ENCODE measurements at regions not wholly inside any gene's neighbourhood (a gene's known extent, or its start where the extent isn't known, plus 50 kb on each side); places are given as distances from the start of the nearest gene placed in this dataset.

DNA sequence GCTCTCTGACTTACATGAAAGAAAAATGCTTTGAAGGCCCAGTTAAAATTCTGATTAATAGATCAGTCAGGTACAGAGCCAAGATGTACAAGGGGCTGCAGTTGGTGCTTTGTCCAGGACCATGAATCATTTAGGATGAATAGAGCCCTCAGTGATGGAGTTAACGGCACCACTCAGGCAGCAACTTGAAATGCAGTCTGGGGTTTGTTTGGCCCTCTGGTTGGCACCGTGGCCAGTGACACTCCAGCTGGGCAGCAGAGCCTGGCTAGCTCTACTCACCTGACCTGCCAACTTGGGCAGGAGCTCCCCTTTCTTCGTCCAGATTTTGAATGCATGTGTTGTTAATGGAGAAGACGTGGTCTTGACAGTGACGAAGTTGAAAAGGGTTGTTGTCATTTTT, 493.0 kb upstream of the ACVR2A start:
- intact Hi-C loops (cut with micrococcal nuclease) = no loop called here
- Histone ChIP-seq H3K4me2 (replicated peaks; ENCODE audit: low read depth, low read length, poor library complexity, severe bottlenecking) (no peak overlapping the region), H3K9me3 (ENCODE audit: control extremely low read depth in 1 of 3, control insufficient read depth in 2 of 3, insufficient read depth in 1 of 3, low read length in 2 of 3) (no peaks in the 10 kb centered on the region), H3K9ac (ENCODE audit: low read length) (no peak overlapping the region), H3K27me3 (replicated peaks in 1 of 4; ENCODE audit: control extremely low read depth in 1 of 4, control insufficient read depth in 3 of 4, insufficient read depth in 4 of 4, low read length in 3 of 4) (no peaks in the 10 kb centered on the region), H4K20me1 (ENCODE audit: control insufficient read depth, insufficient read depth, low read length, poor library complexity, severe bottlenecking) (no peaks in the 10 kb centered on the region), H3K4me1 (ENCODE audit: control insufficient read depth in 2 of 2, insufficient read depth in 2 of 2, low read length in 2 of 2) (no peaks in the 10 kb centered on the region), H3K36me3 (replicated peaks in 1 of 2; ENCODE audit: control extremely low read depth in 1 of 2, control insufficient read depth in 1 of 2, extremely low read depth in 1 of 2, insufficient read depth in 2 of 2, low read length in 1 of 2) (no peaks in the 10 kb centered on the region), H3K79me2 (ENCODE audit: control insufficient read depth, insufficient read depth, low read length) (no peaks in the 10 kb centered on the region), H2AFZ (ENCODE audit: insufficient read depth, low read depth, low read length, poor library complexity, severe bottlenecking) (no peak overlapping the region), H3K4me3 (ENCODE audit: control extremely low read depth in 1 of 5, extremely low read depth in 1 of 5, insufficient read depth in 1 of 5, low read depth in 2 of 5, low read length in 4 of 5) (no peak overlapping the region), H3K27ac (ENCODE audit: low read length in 2 of 2) (no peak overlapping the region)
- H3K27me3 Mint-ChIP-seq = no peaks in the 10 kb centered on the region
- ChIA-PET CTCF (no interaction called here), POLR2A (no interaction called here)
- no peak overlapping the region for H3K27ac Mint-ChIP-seq
- ATAC-seq (ENCODE audit: low read depth) = no peak
- H3K4me3 Mint-ChIP-seq = no peak overlapping the region
- TF ChIP-seq EZH2 (IDR thresholded peaks at IDR 0.05; ENCODE audit: borderline replicate concordance, insufficient read depth, low read depth, low read length, poor library complexity, severe bottlenecking) = no peak
- TF ChIP-seq, protein P1, sequence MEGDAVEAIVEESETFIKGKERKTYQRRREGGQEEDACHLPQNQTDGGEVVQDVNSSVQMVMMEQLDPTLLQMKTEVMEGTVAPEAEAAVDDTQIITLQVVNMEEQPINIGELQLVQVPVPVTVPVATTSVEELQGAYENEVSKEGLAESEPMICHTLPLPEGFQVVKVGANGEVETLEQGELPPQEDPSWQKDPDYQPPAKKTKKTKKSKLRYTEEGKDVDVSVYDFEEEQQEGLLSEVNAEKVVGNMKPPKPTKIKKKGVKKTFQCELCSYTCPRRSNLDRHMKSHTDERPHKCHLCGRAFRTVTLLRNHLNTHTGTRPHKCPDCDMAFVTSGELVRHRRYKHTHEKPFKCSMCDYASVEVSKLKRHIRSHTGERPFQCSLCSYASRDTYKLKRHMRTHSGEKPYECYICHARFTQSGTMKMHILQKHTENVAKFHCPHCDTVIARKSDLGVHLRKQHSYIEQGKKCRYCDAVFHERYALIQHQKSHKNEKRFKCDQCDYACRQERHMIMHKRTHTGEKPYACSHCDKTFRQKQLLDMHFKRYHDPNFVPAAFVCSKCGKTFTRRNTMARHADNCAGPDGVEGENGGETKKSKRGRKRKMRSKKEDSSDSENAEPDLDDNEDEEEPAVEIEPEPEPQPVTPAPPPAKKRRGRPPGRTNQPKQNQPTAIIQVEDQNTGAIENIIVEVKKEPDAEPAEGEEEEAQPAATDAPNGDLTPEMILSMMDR (IDR thresholded peaks at IDR 0.05) = no peak
- 93% methylated on average over 2 of the region's 5 CpGs for WGBS (ENCODE audit: insufficient coverage)
- H3K4me1 Mint-ChIP-seq = no peaks in the 10 kb centered on the region
- no peak for DNase-seq
- H3K9me3 Mint-ChIP-seq (ENCODE audit: insufficient read depth) = no peaks in the 10 kb centered on the region

DNA sequence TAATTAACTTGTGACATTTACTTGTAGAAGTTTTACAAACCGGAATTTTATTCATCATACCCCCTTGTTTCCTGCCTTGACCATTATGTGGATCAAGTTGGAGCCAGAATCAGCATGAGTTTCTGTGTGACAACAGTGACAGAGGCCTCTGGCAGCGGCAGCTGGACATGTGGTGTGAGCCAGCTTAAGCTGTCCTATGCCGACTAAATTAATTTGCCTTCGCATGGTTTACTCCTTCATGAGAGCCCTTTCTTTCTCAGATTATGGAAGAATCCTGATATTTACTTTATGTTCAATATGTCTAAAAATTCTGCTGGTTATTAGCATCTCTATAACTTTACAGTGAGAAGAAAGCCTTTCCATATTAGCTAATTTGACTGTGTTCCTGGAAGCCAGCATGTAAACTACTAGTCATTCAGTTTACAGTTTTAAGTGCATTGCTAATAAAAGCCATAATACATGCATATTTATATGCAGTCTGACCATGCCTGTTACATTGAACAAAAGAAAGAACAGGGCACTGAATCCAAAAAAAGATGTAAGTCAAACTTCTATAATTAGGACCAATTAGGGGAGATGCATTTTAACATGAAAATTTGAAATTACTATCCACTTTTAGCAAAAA, 495.8 kb upstream of the ACVR2A start:
- H3K27me3 Mint-ChIP-seq = no peaks in the 10 kb centered on the region
- no peak overlapping the region for H2AFZ ChIP-seq (ENCODE audit: insufficient read depth, low read depth, low read length, poor library complexity, severe bottlenecking)
- H3K9me3 ChIP-seq (ENCODE audit: control extremely low read depth in 1 of 3, control insufficient read depth in 2 of 3, insufficient read depth in 1 of 3, low read length in 2 of 3) = peaks cover 0 to 2% (median 0%) of the 10 kb centered on the region in 3 donors
- H3K9ac ChIP-seq (ENCODE audit: low read length) = no peak overlapping the region
- no peaks in the 10 kb centered on the region for H4K20me1 ChIP-seq (ENCODE audit: control insufficient read depth, insufficient read depth, low read length, poor library complexity, severe bottlenecking)
- no peaks in the 10 kb centered on the region for H3K36me3 ChIP-seq (replicated peaks in 1 of 2; ENCODE audit: control extremely low read depth in 1 of 2, control insufficient read depth in 1 of 2, extremely low read depth in 1 of 2, insufficient read depth in 2 of 2, low read length in 1 of 2)
- no peak for DNase-seq
- peaks cover 9% of the 10 kb centered on the region for H3K9me3 Mint-ChIP-seq (ENCODE audit: insufficient read depth)
- no peak for TF ChIP-seq EZH2 (IDR thresholded peaks at IDR 0.05; ENCODE audit: borderline replicate concordance, insufficient read depth, low read depth, low read length, poor library complexity, severe bottlenecking)
- TF ChIP-seq, protein P1 (IDR thresholded peaks at IDR 0.05) = no peak
- H3K4me3 ChIP-seq (ENCODE audit: control extremely low read depth in 1 of 5, extremely low read depth in 1 of 5, insufficient read depth in 1 of 5, low read depth in 2 of 5, low read length in 4 of 5) = no peak overlapping the region
- intact Hi-C loops (cut with micrococcal nuclease) = no loop called here
- H3K27ac ChIP-seq (ENCODE audit: low read length in 2 of 2) = no peak overlapping the region
- no peak overlapping the region for H3K4me2 ChIP-seq (replicated peaks; ENCODE audit: low read depth, low read length, poor library complexity, severe bottlenecking)
- ChIA-PET CTCF (no interaction called here), POLR2A (no interaction called here)
- no peaks in the 10 kb centered on the region for H3K79me2 ChIP-seq (ENCODE audit: control insufficient read depth, insufficient read depth, low read length)
- no peaks in the 10 kb centered on the region for H3K4me1 ChIP-seq (ENCODE audit: control insufficient read depth in 2 of 2, insufficient read depth in 2 of 2, low read length in 2 of 2)
- whole genome bisulfite sequencing (ENCODE audit: insufficient coverage) = 100% methylated on average over 2 of the region's 4 CpGs
- no peaks in the 10 kb centered on the region for H3K27me3 ChIP-seq (replicated peaks in 1 of 4; ENCODE audit: control extremely low read depth in 1 of 4, control insufficient read depth in 3 of 4, insufficient read depth in 4 of 4, low read length in 3 of 4)
- ATAC-seq (ENCODE audit: low read depth) = no peak
- H3K4me1 Mint-ChIP-seq = no peaks in the 10 kb centered on the region
- no peak overlapping the region for H3K4me3 Mint-ChIP-seq
- H3K27ac Mint-ChIP-seq = no peak overlapping the region
